B cell (primary cell): ENCODE measurements at regions not wholly inside any gene's neighbourhood (a gene's known extent, or its start where the extent isn't known, plus 50 kb on each side); places are given as distances from the start of the nearest gene placed in this dataset.

Experiments used
- ATAC-seq: fragments of 200-7000 bp; cut with Tn5 transposase; one replicate; pipeline ENCODE4 v1.10.0; 2021; ENCODE audit warnings: low read depth, mild to moderate bottlenecking, moderate number of reproducible peaks, moderate library complexity
- CTCF ChIA-PET: fragments of 350-600 bp; sonication (Branson Sonifier 250); formaldehyde crosslinking; loops from one replicate; lab custom pipeline; 2021; ENCODE audit warnings: antibody characterized with exemption, inconsistent platforms; lab: Charles Lee
- POLR2A ChIA-PET: fragments of 350-600 bp; sonication (Branson Sonifier 250); formaldehyde crosslinking; loops from one replicate; lab custom pipeline; 2021; ENCODE audit warnings: antibody characterized with exemption; lab: Charles Lee
- DNase-seq: peaks from one replicate; pipeline ENCODE4 v3.0.0; 2013
- H2AFZ ChIP-seq: 2 replicates; pipeline ENCODE4 v1.6.1; 2012; ENCODE audit warnings: mild to moderate bottlenecking, low read depth, low read length; ENCODE audit not compliant: insufficient read depth, poor library complexity, severe bottlenecking
- H3K27ac ChIP-seq, 2 donors: 1 replicate in 1 of 2; 2 replicates in 1 of 2; pipeline ENCODE4 v1.5.1; 2012 to 2013; ENCODE audit warnings: low read length in 2 of 2, mild to moderate bottlenecking in 2 of 2, moderate library complexity in 1 of 2
- H3K27me3 ChIP-seq, 4 experiments: fragments of 200-600 bp in 1 of 4; sonication (generic) in 1 of 4; replicated peaks in 1 of 4; 1 replicate in 2 of 4; 2 replicates in 2 of 4; pipeline versions ENCODE4 v1.6.1 to v1.7.0; 2013 to 2016; ENCODE audit warnings: low read length in 3 of 4, mild to moderate bottlenecking in 2 of 4, mixed read lengths in 1 of 4, moderate library complexity in 1 of 4; ENCODE audit not compliant: insufficient read depth in 4 of 4, control insufficient read depth in 3 of 4; ENCODE audit errors: control extremely low read depth in 1 of 4
- H3K36me3 ChIP-seq, 2 experiments: replicated peaks in 1 of 2; 1 replicate in 1 of 2; 2 replicates in 1 of 2; pipeline versions ENCODE4 v1.6.1 to v1.7.1; 2013; ENCODE audit warnings: low read length in 1 of 2; ENCODE audit not compliant: insufficient read depth in 2 of 2, control insufficient read depth in 1 of 2; ENCODE audit errors: control extremely low read depth in 1 of 2, extremely low read depth in 1 of 2
- H3K4me1 ChIP-seq, 2 donors: fragments of 200-600 bp in 1 of 2; sonication (generic) in 1 of 2; 1 replicate in 1 of 2; 2 replicates in 1 of 2; pipeline versions ENCODE4 v1.5.1 to v1.6.1; 2013 to 2017; ENCODE audit warnings: low read length in 2 of 2; ENCODE audit not compliant: control insufficient read depth in 2 of 2, insufficient read depth in 2 of 2
- H3K4me2 ChIP-seq: replicated peaks from 2 replicates; pipeline ENCODE3; 2012; ENCODE audit warnings: mild to moderate bottlenecking, low read depth, low read length; ENCODE audit not compliant: poor library complexity, severe bottlenecking
- H3K4me3 ChIP-seq, 5 experiments: fragments of 200-600 bp in 1 of 5; sonication (generic) in 1 of 5; 1 replicate in 3 of 5; 2 replicates in 2 of 5; pipeline versions ENCODE4 v1.5.1 to v1.7.0; 2011 to 2016; ENCODE audit warnings: low read length in 4 of 5, mild to moderate bottlenecking in 4 of 5, low read depth in 2 of 5, control low read depth in 1 of 5, moderate library complexity in 1 of 5; ENCODE audit not compliant: insufficient read depth in 1 of 5; ENCODE audit errors: control extremely low read depth in 1 of 5, extremely low read depth in 1 of 5
- H3K79me2 ChIP-seq: fragments of 200-600 bp; sonication (generic); one replicate; pipeline ENCODE4 v1.6.0; 2016; ENCODE audit warnings: low read length; ENCODE audit not compliant: control insufficient read depth, insufficient read depth
- H3K9ac ChIP-seq: fragments of 200-600 bp; sonication (generic); 2 replicates; pipeline ENCODE4 v1.6.1; 2017; ENCODE audit warnings: mild to moderate bottlenecking, low read length, moderate library complexity
- H3K9me3 ChIP-seq, 3 donors: one replicate each; pipeline versions ENCODE4 v1.6.1 to v1.7.1; 2013; ENCODE audit warnings: low read length in 2 of 3; ENCODE audit not compliant: control insufficient read depth in 2 of 3, insufficient read depth in 1 of 3; ENCODE audit errors: control extremely low read depth in 1 of 3
- H4K20me1 ChIP-seq: 2 replicates; pipeline ENCODE4 v1.6.0; 2012; ENCODE audit warnings: mild to moderate bottlenecking, low read length; ENCODE audit not compliant: insufficient read depth, control insufficient read depth, poor library complexity, severe bottlenecking
- H3K27ac Mint-ChIP-seq: one replicate; pipeline ENCODE4 v1.8.0; 2021; ENCODE audit warnings: mixed read lengths
- H3K27me3 Mint-ChIP-seq: one replicate; pipeline ENCODE4 v1.8.0; 2021; ENCODE audit warnings: mixed read lengths
- H3K4me1 Mint-ChIP-seq: one replicate; pipeline ENCODE4 v1.8.0; 2021; ENCODE audit warnings: mixed read lengths
- H3K4me3 Mint-ChIP-seq: one replicate; pipeline ENCODE4 v1.8.0; 2021; ENCODE audit warnings: mixed read lengths
- H3K9me3 Mint-ChIP-seq: one replicate; pipeline ENCODE4 v1.8.0; 2022; ENCODE audit warnings: mixed read lengths; ENCODE audit not compliant: insufficient read depth
- EZH2 ChIP-seq: IDR thresholded peaks from 2 replicates; pipeline ENCODE4 v1.6.1; 2012; ENCODE audit warnings: borderline replicate concordance, low read depth, mild to moderate bottlenecking, moderate library complexity, low read length; ENCODE audit not compliant: insufficient read depth, poor library complexity, severe bottlenecking
- WGBS: methylation state at CpG from one replicate; pipeline ENCODE4 v1.1.5; 2013; ENCODE audit warnings: missing lambda C conversion rate; ENCODE audit not compliant: insufficient coverage; 5-methylcytosine and 5-hydroxymethylcytosine counted together
- intact Hi-C: fragments of 100-400 bp; cut with micrococcal nuclease; formaldehyde crosslinking; loops from one replicate; pipeline ENCODE4 v1.10.0; 2022
- TF ChIP-seq, protein P1 (sequence below): fragments of 200-600 bp; IDR thresholded peaks from one replicate; pipeline ENCODE4 v1.8.0; 2022; ENCODE audit warnings: antibody characterized with exemption, mild to moderate bottlenecking

DNA sequence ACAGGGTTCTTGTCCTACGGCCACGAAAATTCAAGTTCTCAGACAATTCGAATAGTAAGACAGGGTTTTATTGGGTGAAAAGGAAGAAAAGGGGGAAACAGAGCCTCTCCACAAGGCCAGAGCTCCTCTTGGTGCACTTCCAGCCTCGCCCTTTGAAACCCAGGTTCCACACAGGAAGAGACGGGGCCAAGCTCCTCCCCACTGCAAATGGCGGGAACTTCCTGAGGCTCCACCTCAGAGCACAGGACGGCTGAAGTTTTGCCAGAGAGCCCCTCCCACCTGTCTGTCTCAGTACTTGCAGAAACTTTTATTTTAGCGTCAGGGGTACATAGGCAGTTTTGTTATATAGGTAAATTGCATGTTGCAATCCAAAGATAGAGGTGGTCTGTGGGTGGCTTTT, 165.7 kb upstream of the CDH8 start:
- H3K9me3 Mint-ChIP-seq, result peaks cover 4% of the 10 kb centered on the region
- DNase-seq (no peak), ATAC-seq (no peak)
- no peak overlapping the region for H3K4me3 Mint-ChIP-seq
- Histone ChIP-seq H2AFZ (no peak overlapping the region), H3K4me1 (no peaks in the 10 kb centered on the region), H3K79me2 (no peaks in the 10 kb centered on the region), H4K20me1 (no peaks in the 10 kb centered on the region), H3K4me3 (no peak overlapping the region), H3K4me2 (no peak overlapping the region), H3K9ac (no peak overlapping the region), H3K27me3 (no peaks in the 10 kb centered on the region), H3K9me3 (no peaks in the 10 kb centered on the region), H3K36me3 (no peaks in the 10 kb centered on the region), H3K27ac (no peak overlapping the region)
- 88% methylated on average over 7 of the region's 8 CpGs for WGBS
- H3K27ac Mint-ChIP-seq, result no peak overlapping the region
- ChIA-PET POLR2A (no interaction called here), CTCF (no interaction called here)
- H3K27me3 Mint-ChIP-seq, result no peaks in the 10 kb centered on the region
- intact Hi-C loops, result no loop called here
- H3K4me1 Mint-ChIP-seq, result no peaks in the 10 kb centered on the region
- no peak for TF ChIP-seq EZH2
- TF ChIP-seq, protein P1, sequence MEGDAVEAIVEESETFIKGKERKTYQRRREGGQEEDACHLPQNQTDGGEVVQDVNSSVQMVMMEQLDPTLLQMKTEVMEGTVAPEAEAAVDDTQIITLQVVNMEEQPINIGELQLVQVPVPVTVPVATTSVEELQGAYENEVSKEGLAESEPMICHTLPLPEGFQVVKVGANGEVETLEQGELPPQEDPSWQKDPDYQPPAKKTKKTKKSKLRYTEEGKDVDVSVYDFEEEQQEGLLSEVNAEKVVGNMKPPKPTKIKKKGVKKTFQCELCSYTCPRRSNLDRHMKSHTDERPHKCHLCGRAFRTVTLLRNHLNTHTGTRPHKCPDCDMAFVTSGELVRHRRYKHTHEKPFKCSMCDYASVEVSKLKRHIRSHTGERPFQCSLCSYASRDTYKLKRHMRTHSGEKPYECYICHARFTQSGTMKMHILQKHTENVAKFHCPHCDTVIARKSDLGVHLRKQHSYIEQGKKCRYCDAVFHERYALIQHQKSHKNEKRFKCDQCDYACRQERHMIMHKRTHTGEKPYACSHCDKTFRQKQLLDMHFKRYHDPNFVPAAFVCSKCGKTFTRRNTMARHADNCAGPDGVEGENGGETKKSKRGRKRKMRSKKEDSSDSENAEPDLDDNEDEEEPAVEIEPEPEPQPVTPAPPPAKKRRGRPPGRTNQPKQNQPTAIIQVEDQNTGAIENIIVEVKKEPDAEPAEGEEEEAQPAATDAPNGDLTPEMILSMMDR, result no peak

- intact Hi-C loops, result no loop called here
- no peak overlapping the region for H3K4me2 ChIP-seq
- no peaks in the 10 kb centered on the region for H3K27me3 Mint-ChIP-seq
- no peak overlapping the region for H3K9ac ChIP-seq
- ChIA-PET POLR2A (no interaction called here), CTCF (no interaction called here)
- WGBS, result 82% methylated on average over 2 of the region's 3 CpGs
- no peak overlapping the region for H3K4me3 ChIP-seq
- H3K9me3 ChIP-seq, result no peaks in the 10 kb centered on the region
- no peaks in the 10 kb centered on the region for H3K4me1 Mint-ChIP-seq
- DNase-seq (no peak), ATAC-seq (no peak)
- TF ChIP-seq EZH2, result no peak
- TF ChIP-seq, protein P1, result no peak
- H4K20me1 ChIP-seq, result no peaks in the 10 kb centered on the region
- no peak overlapping the region for H3K27ac Mint-ChIP-seq
- no peaks in the 10 kb centered on the region for H3K79me2 ChIP-seq
- peaks cover 4% of the 10 kb centered on the region for H3K9me3 Mint-ChIP-seq
- H3K4me1 ChIP-seq, result no peaks in the 10 kb centered on the region
- H3K27me3 ChIP-seq, result no peaks in the 10 kb centered on the region
- no peak overlapping the region for H3K27ac ChIP-seq
- H3K36me3 ChIP-seq, result no peaks in the 10 kb centered on the region
- no peak overlapping the region for H2AFZ ChIP-seq
- no peak overlapping the region for H3K4me3 Mint-ChIP-seq
Measured at GRCh38 chr16:62194828-62195227, 158.6 kb upstream of the CDH8 start.
